ENCODE measurements at regions not wholly inside any gene's neighbourhood (a gene's known extent, or its start where the extent isn't known, plus 50 kb on each side); places are given as distances from the start of the nearest gene placed in this dataset.

DNA sequence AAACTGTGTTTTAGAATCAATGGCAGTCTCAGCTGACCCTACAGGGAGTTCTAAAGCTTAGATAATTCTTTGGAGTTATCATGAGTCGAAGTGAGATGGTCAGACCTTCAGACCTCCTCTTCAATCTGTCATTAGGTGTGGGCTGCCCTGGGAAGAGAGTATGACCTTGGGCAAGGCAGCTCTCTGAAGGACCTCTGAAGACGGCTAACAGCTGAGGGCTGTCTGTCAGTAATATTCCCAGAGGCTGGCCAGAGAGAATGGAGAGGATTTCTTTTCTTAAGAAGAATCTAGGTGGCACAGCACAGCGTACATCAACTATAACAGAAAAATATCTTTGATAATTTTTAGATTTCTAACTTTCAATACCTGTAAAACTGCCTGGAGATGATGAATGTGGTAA, 379.4 kb downstream of the ZNF674 start:
- no peak for TF ChIP-seq POLR2AphosphoS5 (IDR thresholded peaks at IDR 0.05)
- TF ChIP-seq, protein P1, sequence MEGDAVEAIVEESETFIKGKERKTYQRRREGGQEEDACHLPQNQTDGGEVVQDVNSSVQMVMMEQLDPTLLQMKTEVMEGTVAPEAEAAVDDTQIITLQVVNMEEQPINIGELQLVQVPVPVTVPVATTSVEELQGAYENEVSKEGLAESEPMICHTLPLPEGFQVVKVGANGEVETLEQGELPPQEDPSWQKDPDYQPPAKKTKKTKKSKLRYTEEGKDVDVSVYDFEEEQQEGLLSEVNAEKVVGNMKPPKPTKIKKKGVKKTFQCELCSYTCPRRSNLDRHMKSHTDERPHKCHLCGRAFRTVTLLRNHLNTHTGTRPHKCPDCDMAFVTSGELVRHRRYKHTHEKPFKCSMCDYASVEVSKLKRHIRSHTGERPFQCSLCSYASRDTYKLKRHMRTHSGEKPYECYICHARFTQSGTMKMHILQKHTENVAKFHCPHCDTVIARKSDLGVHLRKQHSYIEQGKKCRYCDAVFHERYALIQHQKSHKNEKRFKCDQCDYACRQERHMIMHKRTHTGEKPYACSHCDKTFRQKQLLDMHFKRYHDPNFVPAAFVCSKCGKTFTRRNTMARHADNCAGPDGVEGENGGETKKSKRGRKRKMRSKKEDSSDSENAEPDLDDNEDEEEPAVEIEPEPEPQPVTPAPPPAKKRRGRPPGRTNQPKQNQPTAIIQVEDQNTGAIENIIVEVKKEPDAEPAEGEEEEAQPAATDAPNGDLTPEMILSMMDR (IDR thresholded peaks at IDR 0.05) = no peak
- TF ChIP-seq POLR2A (IDR thresholded peaks at IDR 0.05) = no peak
